ENCODE measurements at regions not wholly inside any gene's neighbourhood (a gene's known extent, or its start where the extent isn't known, plus 50 kb on each side); places are given as distances from the start of the nearest gene placed in this dataset.

DNA sequence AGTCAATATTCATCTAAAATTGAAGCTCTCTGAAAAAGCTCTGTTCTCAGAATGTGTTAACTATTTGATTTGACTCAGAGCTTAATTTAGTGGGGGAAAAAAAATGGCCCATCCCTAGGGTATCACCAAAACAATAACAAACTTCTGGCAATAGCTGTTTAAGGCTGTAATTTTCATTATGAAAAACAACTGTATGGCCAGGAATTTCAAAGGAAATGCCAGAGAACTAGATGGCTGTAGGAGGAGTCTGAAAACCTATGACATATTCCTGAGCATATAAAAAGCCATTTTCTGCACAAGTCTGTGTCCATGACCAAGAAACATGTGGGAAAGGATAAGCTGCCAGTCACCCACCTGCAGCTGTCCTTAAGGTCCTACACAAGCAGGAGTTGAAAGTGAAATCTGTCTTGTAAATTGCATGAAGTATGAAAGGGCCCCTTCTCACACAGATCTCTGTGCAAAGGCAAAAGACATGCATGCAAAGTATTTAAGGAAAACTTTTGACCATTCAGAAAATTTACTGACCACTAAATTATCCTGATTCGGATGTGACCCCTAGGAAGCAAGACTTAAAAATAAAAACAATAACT is 299.1 kb downstream of the BTG1 start:
- TF ChIP-seq ZNF274 (IDR thresholded peaks at IDR 0.05; ENCODE audit: low read depth, low read length) (no peak), SUZ12 (IDR thresholded peaks at IDR 0.05; ENCODE audit: extremely low read depth, insufficient read depth, insufficient read length) (no peak)
